NCI-H345 treated with DMSO at 0.1 percent for 48 hours (cell line): ENCODE measurements at regions not wholly inside any gene's neighbourhood (a gene's known extent, or its start where the extent isn't known, plus 50 kb on each side); places are given as distances from the start of the nearest gene placed in this dataset.

Source experiments
- DNase-seq: peaks from one replicate; lab custom pipeline; 2025; ENCODE audit not compliant: unreplicated experiment; lab: John Stamatoyannopoulos, UW

DNA sequence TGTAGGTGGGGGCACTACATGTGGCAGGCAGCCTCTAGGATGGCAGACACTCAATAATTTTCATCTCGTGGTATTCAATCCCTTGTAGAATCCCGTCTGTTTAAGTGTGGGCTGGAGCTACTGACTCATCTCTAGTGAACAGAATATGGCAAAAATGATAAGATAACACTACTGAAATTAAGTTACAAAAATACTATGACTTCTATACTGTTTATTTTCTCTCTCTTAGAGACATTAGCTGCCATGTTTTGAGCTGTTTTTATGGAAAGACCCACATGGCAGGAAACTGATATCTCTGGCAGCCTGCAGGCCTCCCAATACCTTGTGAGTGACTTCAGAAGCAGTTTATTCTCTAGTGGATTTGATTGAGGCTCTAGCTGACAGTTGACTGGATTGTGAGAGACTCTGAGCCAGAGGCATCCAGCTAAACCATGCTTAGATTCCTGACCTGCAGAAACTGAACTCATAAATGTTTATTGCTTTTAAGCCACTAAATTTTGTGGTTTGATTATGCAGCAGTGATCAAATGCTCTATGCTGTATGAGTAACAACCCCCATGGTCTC is 298.8 kb upstream of the CTSO start:
- no peak for DNase-seq

- no peak for DNase-seq
Measured at GRCh38 chr4:156251373-156252065, 297.9 kb upstream of the CTSO start.

GRCh38 chr4:156248917-156249316 is 295.3 kb upstream of the CTSO start:
- no peak for DNase-seq

GRCh38 chr4:156247470-156247869 is 293.8 kb upstream of the CTSO start:
- no peak for DNase-seq

DNA sequence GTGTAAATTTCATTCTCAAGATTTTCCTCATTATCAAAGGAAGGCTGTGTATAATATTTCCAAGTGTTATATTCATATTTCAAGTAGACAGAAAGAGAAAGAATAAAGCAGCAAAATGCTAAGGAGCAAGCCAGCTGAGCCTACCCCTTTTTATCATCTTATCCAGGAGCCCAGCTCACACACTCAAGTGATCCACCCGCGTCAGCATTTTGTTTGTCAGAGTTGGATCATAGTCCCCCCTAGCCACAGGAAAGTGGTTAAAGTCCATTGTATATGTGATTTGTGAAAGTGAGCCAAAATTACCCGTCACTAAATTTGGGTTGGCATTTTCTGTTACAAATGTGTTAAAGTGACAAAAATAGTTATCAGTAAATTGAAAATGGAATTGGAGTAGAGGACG is 289.3 kb upstream of the CTSO start:
- DNase-seq = no peak

GRCh38 chr4:156242390-156242789 is 288.7 kb upstream of the CTSO start:
- no peak for DNase-seq

DNA sequence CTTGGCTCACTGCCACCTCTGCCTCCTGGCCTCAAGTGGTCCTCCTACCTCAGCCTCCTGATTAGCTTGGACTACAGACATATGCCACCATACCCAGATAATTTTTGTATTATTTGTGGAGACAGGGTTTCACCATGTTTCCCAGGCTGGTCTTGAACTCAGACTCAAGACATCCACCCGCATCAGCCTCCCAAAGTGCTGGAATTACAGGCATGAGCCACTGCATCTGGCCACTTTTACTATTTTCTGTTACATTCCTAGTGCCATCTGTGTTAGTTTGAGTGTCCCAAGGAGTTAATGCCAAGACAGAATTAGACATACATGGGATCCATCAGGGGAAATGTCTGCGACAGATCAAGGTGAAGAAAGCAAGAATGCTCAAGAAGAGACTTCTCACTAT is 288.2 kb upstream of the CTSO start:
- DNase-seq = no peak

GRCh38 chr4:156238171-156238570 is 284.5 kb upstream of the CTSO start:
- no peak for DNase-seq

- DNase-seq = no peak
Measured at GRCh38 chr4:156237231-156237630, 283.6 kb upstream of the CTSO start.

DNA sequence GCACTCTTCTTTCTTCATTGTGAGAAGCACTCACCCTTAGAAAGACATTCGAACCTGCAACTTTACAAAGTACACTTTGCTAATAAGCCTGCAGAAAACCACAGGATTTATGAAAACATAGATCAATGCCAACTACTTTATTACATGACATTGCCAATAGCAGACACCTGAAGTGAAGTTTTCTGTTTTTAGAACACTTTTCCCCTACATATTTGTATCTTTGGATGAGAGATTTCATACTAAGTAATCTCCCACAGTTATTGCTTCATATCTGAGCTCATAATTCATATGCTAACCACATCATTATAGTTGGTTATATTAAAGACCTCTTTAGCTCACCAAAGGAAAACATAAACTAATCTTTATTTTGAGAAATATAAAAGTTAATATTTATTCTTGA is 276.5 kb upstream of the CTSO start:
- DNase-seq = no peak

DNA sequence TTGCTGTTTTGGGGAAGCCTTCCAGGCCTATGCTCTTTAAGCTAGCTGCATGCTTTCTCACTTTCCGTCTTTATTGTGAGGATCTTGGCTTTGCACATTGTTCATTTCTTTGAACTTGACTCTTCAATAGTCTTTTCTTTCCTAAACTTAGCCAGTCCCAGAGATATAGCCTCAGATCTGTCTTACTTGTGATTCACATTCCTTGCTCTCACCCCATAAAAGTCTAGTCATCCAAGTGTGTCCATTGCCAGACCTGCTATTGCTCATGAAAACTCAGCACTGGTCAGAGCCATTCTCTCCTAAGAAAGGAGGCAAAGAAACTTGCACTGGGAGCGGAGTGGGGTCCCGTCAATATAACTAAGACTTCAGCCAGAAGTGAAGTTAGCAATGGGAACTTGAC is 275.0 kb upstream of the CTSO start:
- DNase-seq = no peak

- no peak for DNase-seq
Measured at GRCh38 chr4:156227321-156227720, 273.7 kb upstream of the CTSO start.

GRCh38 chr4:156223985-156224384 is 270.3 kb upstream of the CTSO start:
- peak; percentile 7 for DNase-seq

GRCh38 chr4:156217236-156217635 is 263.6 kb upstream of the CTSO start:
- DNase-seq = no peak

- no peak for DNase-seq
Measured at GRCh38 chr4:156201050-156201449, 247.4 kb upstream of the CTSO start.

- DNase-seq = no peak
Measured at GRCh38 chr4:156198511-156198910, 244.8 kb upstream of the CTSO start.

DNA sequence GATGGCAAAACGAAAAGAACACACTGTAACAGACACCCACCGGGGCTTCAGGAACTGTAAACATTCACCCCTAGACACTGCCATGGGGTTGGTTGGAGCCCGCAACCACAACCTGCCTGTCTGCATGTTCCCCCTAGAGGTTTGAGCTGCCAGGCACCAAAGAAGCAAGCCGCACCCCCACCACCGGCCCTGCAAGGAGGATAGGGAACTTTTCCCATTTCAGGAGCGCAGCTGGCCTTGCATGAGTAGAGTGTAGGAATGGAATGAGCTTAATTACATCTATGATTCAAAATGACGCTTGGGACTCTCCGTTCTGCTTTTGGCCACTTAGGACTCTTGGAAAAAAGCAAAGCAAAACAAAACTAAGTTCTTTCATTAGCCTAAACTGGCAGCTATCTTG is 243.6 kb upstream of the CTSO start:
- no peak for DNase-seq

GRCh38 chr4:156196722-156197121 is 243.1 kb upstream of the CTSO start:
- DNase-seq = no peak

- no peak for DNase-seq
Measured at GRCh38 chr4:156195914-156196313, 242.2 kb upstream of the CTSO start.

DNA sequence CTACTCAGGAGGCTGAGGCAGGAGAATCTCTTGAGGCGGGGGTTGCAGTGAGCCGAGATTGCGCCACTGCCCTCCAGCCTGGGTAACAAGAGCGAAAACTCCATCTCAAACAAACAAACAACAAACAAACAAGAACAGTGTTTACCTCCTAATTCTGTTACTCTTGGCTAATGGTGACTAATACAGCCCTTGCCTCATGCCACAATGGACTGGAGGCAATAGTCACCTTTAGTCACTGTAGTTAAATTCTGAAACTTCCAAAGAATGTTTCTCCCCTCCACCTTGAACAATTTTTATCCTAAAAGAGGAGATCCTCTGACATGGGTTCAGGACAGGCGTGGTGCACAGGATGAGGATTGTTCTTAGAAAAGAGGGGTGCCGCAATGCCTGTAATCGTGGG is 241.2 kb upstream of the CTSO start:
- DNase-seq = no peak

DNA sequence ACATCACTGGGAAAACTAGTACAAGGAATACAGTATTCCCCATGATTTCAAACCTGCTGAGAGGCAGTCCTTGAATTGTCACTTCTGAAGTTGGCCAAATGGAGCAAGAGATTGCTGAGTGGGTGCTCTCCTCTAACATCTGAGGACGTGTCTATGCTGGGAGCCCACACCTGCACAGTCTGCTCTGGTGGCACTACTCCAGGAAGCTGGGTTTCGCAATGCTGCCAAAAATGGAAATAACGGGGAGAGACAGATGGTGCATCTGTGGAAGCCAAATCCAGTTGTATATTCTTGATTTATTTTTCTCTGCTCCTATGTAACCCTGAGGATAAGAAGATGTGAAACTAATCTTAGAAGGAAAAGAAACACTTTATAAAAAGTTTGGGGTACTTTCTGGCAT is 240.1 kb upstream of the CTSO start:
- no peak for DNase-seq

DNA sequence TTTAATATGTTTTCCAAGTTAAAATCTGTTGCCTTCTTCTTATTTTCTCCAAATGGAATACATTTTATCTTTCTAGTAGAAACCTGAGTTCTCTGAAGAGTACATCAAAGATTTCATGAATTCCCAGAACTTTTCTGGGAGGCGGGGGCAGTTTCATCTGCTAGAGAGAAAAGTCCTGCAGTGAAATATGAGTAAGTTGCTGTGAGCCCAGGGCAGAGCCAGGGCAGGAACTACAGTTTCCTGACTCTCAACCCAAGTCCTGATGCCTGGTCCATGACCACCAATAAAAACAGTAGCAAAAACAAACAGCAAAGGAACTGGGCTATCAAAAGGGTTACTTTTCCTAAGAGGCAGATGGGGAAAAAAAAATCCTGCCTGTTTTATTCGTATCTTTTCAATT is 239.4 kb upstream of the CTSO start:
- no peak for DNase-seq

GRCh38 chr4:156192033-156192432 is 238.4 kb upstream of the CTSO start:
- DNase-seq = no peak
